H1 (cell line): ENCODE measurements at regions not wholly inside any gene's neighbourhood (a gene's known extent, or its start where the extent isn't known, plus 50 kb on each side); places are given as distances from the start of the nearest gene placed in this dataset.

Source experiments
- CTCF ChIA-PET: fragments of 300-600 bp; sonication (Branson Sonifier 250); formaldehyde crosslinking; loops from one replicate; lab custom pipeline; 2021; ENCODE audit not compliant: partially characterized antibody; lab: Charles Lee
- POLR2A ChIA-PET: fragments of 300-600 bp; sonication (Branson Sonifier 250); formaldehyde crosslinking; loops from one replicate; lab custom pipeline; 2021; ENCODE audit warnings: inconsistent platforms; ENCODE audit not compliant: partially characterized antibody; lab: Charles Lee
- DNase-seq, 2 experiments: peaks; one replicate each; pipeline versions ENCODE4 v3.0.0 to v3.0.0-alpha.2; 2010 to 2022; ENCODE audit warnings: low spot score in 2 of 2, low read depth in 1 of 2, mixed read lengths in 1 of 2
- FAIRE-seq: peaks from 2 replicates; lab custom pipeline; 2011; peaks lifted over from hg19 to GRCh38; lab: Jason Lieb, UNC
- H2AFZ ChIP-seq: 2 replicates; pipeline ENCODE4 v1.8.1; 2012; ENCODE audit warnings: low read length, inconsistent platforms
- H2AK5ac ChIP-seq: 2 replicates; pipeline ENCODE4 v1.6.1; 2013; ENCODE audit warnings: low read depth, low read length
- H2BK120ac ChIP-seq: replicated peaks from 2 replicates; pipeline ENCODE3; 2013; ENCODE audit warnings: low read depth, low read length, inconsistent platforms
- H2BK12ac ChIP-seq: 2 replicates; pipeline ENCODE4 v1.6.1; 2013; ENCODE audit warnings: low read depth, low read length
- H2BK15ac ChIP-seq: 2 replicates; pipeline ENCODE4 v1.6.1; 2013; ENCODE audit warnings: low read length
- H2BK20ac ChIP-seq: 2 replicates; pipeline ENCODE4 v1.6.1; 2013; ENCODE audit warnings: low read length
- H2BK5ac ChIP-seq: 2 replicates; pipeline ENCODE4 v1.6.1; 2013; ENCODE audit warnings: low read depth, low read length
- H3K14ac ChIP-seq: 2 replicates; pipeline ENCODE4 v1.6.1; 2013; ENCODE audit warnings: inconsistent platforms; ENCODE audit not compliant: insufficient read length
- H3K18ac ChIP-seq: 2 replicates; pipeline ENCODE4 v1.6.1; 2013; ENCODE audit warnings: low read length; ENCODE audit errors: extremely low read depth
- H3K23ac ChIP-seq: 2 replicates; pipeline ENCODE4 v1.6.1; 2013; ENCODE audit warnings: inconsistent platforms; ENCODE audit not compliant: insufficient read length
- H3K23me2 ChIP-seq: 2 replicates; pipeline ENCODE4 v1.6.1; 2013; ENCODE audit warnings: low read depth, low read length
- H3K27ac ChIP-seq: 2 replicates; pipeline ENCODE4 v1.6.1; 2011; ENCODE audit warnings: low read depth, low read length, inconsistent platforms
- H3K27me3 ChIP-seq, 4 experiments: replicated peaks in 1 of 4; 1 replicate in 1 of 4; 2 replicates in 3 of 4; pipeline versions ENCODE4 v1.6.1 to v1.8.1; 2011 to 2013; ENCODE audit warnings: low read length in 3 of 4, mild to moderate bottlenecking in 3 of 4, inconsistent platforms in 2 of 4, mixed read lengths in 2 of 4, moderate library complexity in 1 of 4; ENCODE audit not compliant: control insufficient read depth in 3 of 4, insufficient read depth in 3 of 4; ENCODE audit errors: extremely low read depth in 1 of 4
- H3K36me3 ChIP-seq, 4 experiments: 2 replicates each; pipeline versions ENCODE4 v1.6.1 to v1.8.1; 2011 to 2013; ENCODE audit warnings: mild to moderate bottlenecking in 4 of 4, low read length in 3 of 4, moderate library complexity in 2 of 4, control low read depth in 1 of 4, inconsistent platforms in 1 of 4; ENCODE audit not compliant: insufficient read depth in 4 of 4, control insufficient read depth in 2 of 4
- H3K4ac ChIP-seq: replicated peaks from 2 replicates; pipeline ENCODE3; 2013; ENCODE audit warnings: low read length, low read depth, mixed read lengths, inconsistent platforms; ENCODE audit not compliant: insufficient read length
- H3K4me1 ChIP-seq, 4 experiments: replicated peaks in 1 of 4; 1 replicate in 1 of 4; 2 replicates in 3 of 4; pipeline versions ENCODE4 v1.6.1 to v1.8.1; 2011 to 2013; ENCODE audit warnings: low read length in 3 of 4, inconsistent platforms in 2 of 4, mixed read lengths in 1 of 4; ENCODE audit not compliant: insufficient read depth in 4 of 4, control insufficient read depth in 3 of 4
- H3K4me2 ChIP-seq, 2 experiments: 2 replicates each; pipeline versions ENCODE4 v1.6.1 to v1.8.1; 2011 to 2013; ENCODE audit warnings: low read depth in 2 of 2, low read length in 2 of 2, control low read depth in 1 of 2, inconsistent platforms in 1 of 2, mild to moderate bottlenecking in 1 of 2; ENCODE audit not compliant: insufficient read depth in 1 of 2
- H3K4me3 ChIP-seq, 4 experiments: fragments of 200-600, 300-600 bp in 1 of 4; sonication (generic), shearing (Covaris generic), sonication (Bioruptor Twin) in 1 of 4; 2 replicates each; pipeline versions ENCODE4 v1.5.1 to v1.8.1; 2011 to 2016; ENCODE audit warnings: low read length in 4 of 4, low read depth in 3 of 4, control low read depth in 2 of 4, inconsistent platforms in 2 of 4, mild to moderate bottlenecking in 2 of 4, mixed read lengths in 1 of 4, moderate library complexity in 1 of 4; ENCODE audit not compliant: insufficient read depth in 2 of 4; ENCODE audit errors: extremely low read depth in 1 of 4
- H3K56ac ChIP-seq: replicated peaks from 2 replicates; pipeline ENCODE3; 2013; ENCODE audit warnings: low read depth, mild to moderate bottlenecking, mixed read lengths, low read length, inconsistent platforms; ENCODE audit not compliant: insufficient read length
- H3K79me1 ChIP-seq: 2 replicates; pipeline ENCODE4 v1.6.1; 2013; ENCODE audit warnings: low read depth, low read length, control low read depth
- H3K79me2 ChIP-seq, 2 experiments: 2 replicates each; pipeline versions ENCODE4 v1.6.1 to v1.8.1; 2012 to 2013; ENCODE audit warnings: low read length in 2 of 2, mild to moderate bottlenecking in 2 of 2, inconsistent platforms in 1 of 2; ENCODE audit not compliant: insufficient read depth in 2 of 2, control insufficient read depth in 1 of 2
- H3K9ac ChIP-seq, 4 experiments: replicated peaks in 1 of 4; 1 replicate in 1 of 4; 2 replicates in 3 of 4; pipeline versions ENCODE4 v1.6.1 to v1.8.1; 2011 to 2013; ENCODE audit warnings: low read depth in 3 of 4, low read length in 3 of 4, control low read depth in 2 of 4, mild to moderate bottlenecking in 2 of 4, moderate library complexity in 2 of 4, inconsistent platforms in 1 of 4; ENCODE audit errors: extremely low read depth in 1 of 4
- H3K9me3 ChIP-seq, 2 experiments: 2 replicates each; pipeline versions ENCODE4 v1.6.1 to v1.8.1; 2012 to 2013; ENCODE audit warnings: mild to moderate bottlenecking in 2 of 2, moderate library complexity in 2 of 2, control low read depth in 1 of 2, inconsistent platforms in 1 of 2, low read depth in 1 of 2, low read length in 1 of 2, mixed read lengths in 1 of 2; ENCODE audit not compliant: insufficient read depth in 2 of 2
- H4K20me1 ChIP-seq, 2 experiments: replicated peaks in 1 of 2; 2 replicates each; pipeline versions ENCODE3 to v1.8.1; 2011 to 2013; ENCODE audit warnings: inconsistent platforms in 2 of 2, low read length in 2 of 2, mild to moderate bottlenecking in 1 of 2; ENCODE audit not compliant: insufficient read depth in 2 of 2, control insufficient read depth in 1 of 2
- H4K5ac ChIP-seq: 2 replicates; pipeline ENCODE4 v1.6.1; 2013; ENCODE audit warnings: low read length, low read depth, mixed read lengths, inconsistent platforms; ENCODE audit not compliant: insufficient read length
- H4K8ac ChIP-seq: 2 replicates; pipeline ENCODE4 v1.8.0; 2013; ENCODE audit warnings: mild to moderate bottlenecking, moderate library complexity, low read length, inconsistent platforms; ENCODE audit not compliant: insufficient read depth; ENCODE audit errors: extremely low read depth
- H4K91ac ChIP-seq: replicated peaks from 2 replicates; pipeline ENCODE3; 2013; ENCODE audit warnings: low read length, mixed read lengths, inconsistent platforms; ENCODE audit not compliant: insufficient read length
- BRCA1 ChIP-seq: IDR thresholded peaks from 2 replicates; pipeline ENCODE4 v1.6.1; 2012; ENCODE audit warnings: low read depth, low read length, improper control_type of control experiment
- CBX5 ChIP-seq: fragments of 300-800, 300-1000 bp; sonication (generic); IDR thresholded peaks from 2 replicates; pipeline ENCODE4 v1.7.1; 2016; ENCODE audit warnings: antibody characterized with exemption, low read length, low read depth
- EP300 ChIP-seq, 2 experiments: IDR thresholded peaks; 1 replicate in 1 of 2; 2 replicates in 1 of 2; pipeline ENCODE4 v1.6.1; 2011 to 2012; ENCODE audit warnings: low read depth in 2 of 2, low read length in 2 of 2, mild to moderate bottlenecking in 2 of 2, borderline replicate concordance in 1 of 2, inconsistent platforms in 1 of 2, moderate library complexity in 1 of 2
- HDAC2 ChIP-seq, 2 experiments: fragments of 300-600 bp in 1 of 2; sonication (generic) in 1 of 2; IDR thresholded peaks; 2 replicates each; pipeline ENCODE4 v1.6.1; 2011 to 2012; ENCODE audit warnings: low read depth in 2 of 2, low read length in 2 of 2, mild to moderate bottlenecking in 2 of 2, moderate library complexity in 2 of 2, borderline replicate concordance in 1 of 2, inconsistent platforms in 1 of 2
- NANOG ChIP-seq: IDR thresholded peaks from 2 replicates; pipeline ENCODE4 v1.6.1; 2011; ENCODE audit warnings: low read length, low read depth, mild to moderate bottlenecking, inconsistent platforms; ENCODE audit not compliant: insufficient read depth, poor library complexity, severe bottlenecking
- TEAD4 ChIP-seq: IDR thresholded peaks from 2 replicates; pipeline ENCODE4 v1.6.1; 2012; ENCODE audit warnings: low read depth, low read length, inconsistent platforms, mixed read lengths
- WGBS, 2 experiments: shearing (Covaris generic) in 1 of 2; methylation state at CpG; one replicate each; pipeline versions ENCODE4 v1.1.6 to v1.1.7; 2013 to 2015; ENCODE audit warnings: low lambda C conversion rate in 2 of 2, mixed read lengths in 2 of 2, inconsistent platforms in 1 of 2, low coverage in 1 of 2, missing lambda C conversion rate in 1 of 2; ENCODE audit not compliant: insufficient replicate concordance in 2 of 2, insufficient coverage in 1 of 2, insufficient read length in 1 of 2; ENCODE audit errors: extremely low coverage in 1 of 2, missing lambda C conversion rate in 1 of 2; 5-methylcytosine and 5-hydroxymethylcytosine counted together

DNA sequence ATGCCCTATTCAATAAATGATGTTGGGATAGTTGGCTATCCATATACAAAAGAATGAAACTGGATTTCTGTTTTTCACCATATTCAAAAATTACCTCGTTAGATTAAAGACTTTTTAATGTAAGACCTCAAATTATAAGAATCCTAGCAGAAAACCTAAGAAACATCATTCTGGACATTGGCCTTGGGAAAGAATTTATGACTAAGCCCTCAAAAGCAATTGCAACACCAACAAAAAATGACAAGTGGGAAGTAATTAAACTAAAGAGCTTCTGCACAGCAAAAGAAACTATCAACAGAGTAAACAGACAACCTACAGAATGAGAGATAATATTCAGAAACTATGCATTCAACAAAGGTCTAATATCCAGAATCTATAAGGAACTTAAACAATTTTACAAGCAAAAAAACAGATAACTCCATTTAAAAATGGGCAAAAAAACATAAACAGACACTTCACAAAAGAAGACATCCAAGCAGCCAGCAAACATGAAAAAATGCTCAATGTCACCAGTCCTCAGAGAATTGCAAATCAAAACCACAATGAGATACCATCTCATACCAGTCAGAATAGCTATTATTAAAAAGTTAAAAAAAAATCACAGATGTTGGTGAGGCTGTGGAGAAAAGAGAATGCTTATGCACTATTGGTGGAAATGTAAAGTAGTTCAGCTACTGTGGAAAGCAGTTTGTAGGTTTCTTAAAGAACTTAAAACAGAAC, 309.8 kb downstream of the AHR start:
- Histone ChIP-seq H3K79me1 (no peaks in the 10 kb centered on the region), H3K4ac (no peak overlapping the region), H2BK20ac (no peak overlapping the region), H3K9me3 (no peaks in the 10 kb centered on the region), H3K14ac (no peak overlapping the region), H3K27me3 (no peaks in the 10 kb centered on the region), H2BK5ac (no peak overlapping the region), H2AFZ (no peak overlapping the region), H3K9ac (no peak overlapping the region), H4K5ac (no peak overlapping the region), H3K4me3 (no peak overlapping the region), H4K91ac (no peak overlapping the region), H3K18ac (no peak overlapping the region), H3K23me2 (no peaks in the 10 kb centered on the region), H3K4me1 (no peaks in the 10 kb centered on the region), H3K23ac (no peak overlapping the region), H3K4me2 (no peak overlapping the region), H4K20me1 (no peaks in the 10 kb centered on the region), H2AK5ac (no peak overlapping the region), H3K27ac (no peak overlapping the region), H2BK120ac (no peak overlapping the region), H3K79me2 (no peaks in the 10 kb centered on the region), H2BK15ac (no peak overlapping the region), H3K56ac (no peak overlapping the region), H2BK12ac (no peak overlapping the region), H3K36me3 (no peaks in the 10 kb centered on the region; a peak in 1 of 8 replicates), H4K8ac (no peak overlapping the region)
- POLR2A ChIA-PET: no interaction called here
- 94% methylated on average over 1 of the region's 1 CpG; no CpG with 5 or more reads in 1 of the 2 experiments for WGBS, 2 experiments
- TF ChIP-seq CBX5 (no peak), NANOG (no peak), HDAC2 (IDR thresholded peaks at IDR 0.05; ENCODE audit: borderline replicate concordance in 1 of 2, low read depth in 2 of 2, low read length in 2 of 2) (no peak), BRCA1 (no peak), TEAD4 (no peak), EP300 (IDR thresholded peaks at IDR 0.05; ENCODE audit: borderline replicate concordance in 1 of 2, low read depth in 2 of 2, low read length in 2 of 2) (no peak)
- FAIRE-seq (no peak), DNase-seq (no peak)
- CTCF ChIA-PET: no interaction called here
